GM12864 (cell line): ENCODE measurements at regions not wholly inside any gene's neighbourhood (a gene's known extent, or its start where the extent isn't known, plus 50 kb on each side); places are given as distances from the start of the nearest gene placed in this dataset.

Experiments
- DNase-seq: peaks from one replicate; pipeline ENCODE4 v3.0.0-alpha.2; 2011; ENCODE audit warnings: low read depth
- H3K4me3 ChIP-seq: 2 replicates; pipeline ENCODE4 v1.5.1; 2011; ENCODE audit warnings: mild to moderate bottlenecking, low read depth, low read length, control low read depth
- TF ChIP-seq, protein P1 (sequence below): IDR thresholded peaks from 2 replicates; pipeline ENCODE4 v1.5.1; 2011; ENCODE audit warnings: low read depth, mild to moderate bottlenecking, moderate library complexity, low read length, control low read depth, inconsistent platforms; ENCODE audit errors: missing control alignments

DNA sequence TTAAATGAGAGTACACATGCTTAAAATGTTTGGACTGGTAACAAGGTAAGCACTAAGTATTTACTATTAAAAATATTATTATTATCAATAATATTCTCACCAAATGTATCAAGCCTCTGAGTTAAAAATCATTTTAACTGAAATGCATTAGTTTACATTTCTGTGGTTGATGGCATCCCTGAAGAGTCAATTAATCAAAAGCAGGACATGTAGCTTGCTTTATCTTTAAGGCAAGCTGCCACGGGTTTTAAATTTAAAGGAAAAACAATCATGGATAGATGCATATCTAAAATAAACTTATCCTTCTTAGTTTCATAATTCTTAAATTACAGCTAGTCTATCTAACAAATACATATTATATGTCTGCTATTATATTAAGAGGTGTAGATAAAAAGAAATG is 584.8 kb upstream of the INTU start:
- no peak for DNase-seq
- no peak overlapping the region for H3K4me3 ChIP-seq
- TF ChIP-seq, protein P1, sequence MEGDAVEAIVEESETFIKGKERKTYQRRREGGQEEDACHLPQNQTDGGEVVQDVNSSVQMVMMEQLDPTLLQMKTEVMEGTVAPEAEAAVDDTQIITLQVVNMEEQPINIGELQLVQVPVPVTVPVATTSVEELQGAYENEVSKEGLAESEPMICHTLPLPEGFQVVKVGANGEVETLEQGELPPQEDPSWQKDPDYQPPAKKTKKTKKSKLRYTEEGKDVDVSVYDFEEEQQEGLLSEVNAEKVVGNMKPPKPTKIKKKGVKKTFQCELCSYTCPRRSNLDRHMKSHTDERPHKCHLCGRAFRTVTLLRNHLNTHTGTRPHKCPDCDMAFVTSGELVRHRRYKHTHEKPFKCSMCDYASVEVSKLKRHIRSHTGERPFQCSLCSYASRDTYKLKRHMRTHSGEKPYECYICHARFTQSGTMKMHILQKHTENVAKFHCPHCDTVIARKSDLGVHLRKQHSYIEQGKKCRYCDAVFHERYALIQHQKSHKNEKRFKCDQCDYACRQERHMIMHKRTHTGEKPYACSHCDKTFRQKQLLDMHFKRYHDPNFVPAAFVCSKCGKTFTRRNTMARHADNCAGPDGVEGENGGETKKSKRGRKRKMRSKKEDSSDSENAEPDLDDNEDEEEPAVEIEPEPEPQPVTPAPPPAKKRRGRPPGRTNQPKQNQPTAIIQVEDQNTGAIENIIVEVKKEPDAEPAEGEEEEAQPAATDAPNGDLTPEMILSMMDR, result no peak

DNA sequence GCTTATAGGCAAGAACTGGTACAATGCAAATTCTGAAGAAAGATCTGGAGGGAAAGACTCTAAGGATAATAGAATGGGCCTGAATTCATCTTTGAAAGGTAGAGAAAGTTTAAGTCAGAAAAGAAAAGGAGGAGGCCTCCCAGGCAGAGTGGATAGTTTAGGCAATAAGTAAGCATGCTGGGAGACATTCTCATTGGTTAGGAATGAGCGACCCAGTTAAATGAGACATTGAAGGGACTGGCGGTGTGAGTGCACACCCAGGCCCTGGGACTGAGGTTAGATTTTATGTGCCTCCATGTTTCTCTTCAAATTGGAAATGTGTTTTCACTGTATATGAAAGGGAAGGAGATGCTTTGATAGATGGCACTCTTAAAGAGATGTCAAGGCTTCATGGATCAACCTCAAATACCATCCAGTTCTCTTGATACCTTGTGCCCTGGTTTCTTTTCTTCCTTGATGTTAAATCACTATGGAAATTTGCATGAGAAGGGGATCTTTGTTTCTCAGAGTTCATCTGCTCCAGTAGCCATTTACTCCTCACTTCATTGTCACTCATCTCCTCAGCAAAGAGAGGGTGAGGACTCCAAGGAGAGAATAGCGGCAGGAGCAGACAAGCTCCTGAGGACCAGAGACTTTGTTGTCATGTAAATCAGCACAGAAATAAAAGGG is 584.2 kb upstream of the INTU start:
- TF ChIP-seq, protein P1, result no peak
- no peak overlapping the region for H3K4me3 ChIP-seq
- no peak for DNase-seq

DNA sequence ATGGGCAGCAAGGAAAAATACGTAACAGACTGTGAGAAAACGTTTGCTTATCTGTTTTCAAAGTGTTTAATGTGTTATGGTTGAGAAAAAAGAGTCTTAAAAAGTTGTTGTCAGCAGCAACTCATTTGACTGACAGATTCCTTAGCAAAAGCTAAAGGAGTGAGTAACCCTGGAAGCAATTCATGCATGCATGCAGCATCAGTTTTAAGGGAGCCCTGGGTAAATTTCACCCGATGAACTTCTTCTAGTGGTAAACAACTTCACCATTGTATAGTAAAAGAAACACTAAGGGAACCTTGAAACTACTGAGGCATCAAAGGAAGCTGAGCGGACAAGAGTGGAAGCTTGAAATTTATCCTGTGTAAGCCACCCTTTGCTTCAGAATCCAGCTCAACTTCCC is 583.2 kb upstream of the INTU start:
- TF ChIP-seq, protein P1, result no peak
- no peak overlapping the region for H3K4me3 ChIP-seq
- DNase-seq, result no peak

DNA sequence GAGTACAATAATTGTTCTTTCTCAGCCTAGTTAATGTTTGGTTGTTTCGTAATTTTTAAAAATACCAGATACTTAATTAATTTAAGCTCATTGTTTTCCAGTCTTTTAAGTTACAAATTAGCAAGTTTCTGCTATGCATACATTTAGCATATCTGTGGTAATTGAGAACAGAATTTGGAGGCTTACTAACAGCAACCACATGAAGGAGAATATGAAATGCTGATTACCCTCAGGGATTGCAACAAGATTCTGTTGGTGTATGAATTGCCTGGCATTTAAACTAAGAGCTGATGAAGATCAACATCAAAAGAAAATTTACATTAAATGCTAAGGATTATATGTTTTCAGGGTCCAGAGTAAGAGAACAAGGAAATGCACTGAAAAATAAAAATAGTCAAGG is 580.0 kb upstream of the INTU start:
- TF ChIP-seq, protein P1, result no peak
- H3K4me3 ChIP-seq, result no peak overlapping the region
- no peak for DNase-seq

DNA sequence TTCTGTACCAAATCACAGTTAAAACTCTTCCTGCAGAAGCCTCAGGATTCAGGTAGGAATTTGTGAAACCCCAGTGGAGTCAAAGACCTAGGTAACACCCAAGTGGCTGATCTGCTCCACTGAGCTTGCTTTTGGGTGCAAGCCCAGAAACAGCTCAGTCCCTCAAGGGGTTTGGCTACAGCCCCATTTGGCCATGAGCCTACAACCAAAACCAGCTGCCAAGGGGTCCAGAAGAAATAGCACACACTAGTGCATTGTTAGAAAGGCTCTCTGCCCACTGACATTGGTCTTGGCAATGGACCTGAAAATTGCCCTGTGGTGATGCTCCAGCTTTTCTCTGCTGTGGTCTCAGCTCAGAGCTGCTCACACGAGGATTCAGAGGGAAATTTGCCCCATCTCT is 577.4 kb upstream of the INTU start:
- DNase-seq, result no peak
- TF ChIP-seq, protein P1, result no peak
- no peak overlapping the region for H3K4me3 ChIP-seq

DNA sequence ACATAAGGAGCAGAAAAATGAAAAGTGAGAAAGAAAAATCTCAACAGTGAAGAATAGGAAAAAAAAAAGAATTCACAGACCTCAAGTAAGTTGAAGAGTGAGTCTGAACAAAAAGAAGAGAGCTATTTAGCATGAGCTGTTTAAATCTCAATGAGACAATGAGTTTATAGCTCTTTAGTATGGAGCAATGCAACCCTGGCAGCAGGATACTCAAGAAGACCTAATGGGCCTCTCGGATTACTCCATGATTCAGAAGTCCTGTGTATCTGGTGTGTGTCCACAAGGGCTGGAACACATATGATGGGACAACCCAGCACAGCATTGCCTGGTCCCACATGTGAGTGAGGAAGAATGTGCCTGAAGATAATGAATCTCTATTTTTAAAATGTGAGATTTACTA is 563.1 kb upstream of the INTU start:
- no peak for DNase-seq
- TF ChIP-seq, protein P1, result no peak
- H3K4me3 ChIP-seq, result no peak overlapping the region

DNA sequence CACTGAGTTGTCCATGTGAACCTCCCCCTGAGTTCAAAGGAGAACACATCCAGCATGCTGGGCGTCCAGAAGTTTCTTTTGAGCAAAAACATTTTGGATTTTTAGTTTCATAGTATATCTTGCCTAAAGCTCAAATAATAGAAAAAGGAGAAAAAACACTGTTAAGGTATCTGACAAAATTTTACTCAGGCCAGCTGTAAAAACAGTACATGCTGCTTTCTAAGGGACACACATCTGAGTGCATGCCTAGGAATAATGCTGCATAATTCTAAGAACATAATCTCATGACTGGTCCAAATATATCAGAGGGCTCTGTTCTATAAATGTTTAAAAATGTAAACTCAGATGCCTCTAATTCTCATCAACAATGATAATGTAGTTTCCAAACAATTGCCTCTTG is 561.3 kb upstream of the INTU start:
- TF ChIP-seq, protein P1, result no peak
- DNase-seq, result no peak
- no peak overlapping the region for H3K4me3 ChIP-seq
